ENCODE measurements at regions not wholly inside any gene's neighbourhood (a gene's known extent, or its start where the extent isn't known, plus 50 kb on each side); places are given as distances from the start of the nearest gene placed in this dataset.

DNA sequence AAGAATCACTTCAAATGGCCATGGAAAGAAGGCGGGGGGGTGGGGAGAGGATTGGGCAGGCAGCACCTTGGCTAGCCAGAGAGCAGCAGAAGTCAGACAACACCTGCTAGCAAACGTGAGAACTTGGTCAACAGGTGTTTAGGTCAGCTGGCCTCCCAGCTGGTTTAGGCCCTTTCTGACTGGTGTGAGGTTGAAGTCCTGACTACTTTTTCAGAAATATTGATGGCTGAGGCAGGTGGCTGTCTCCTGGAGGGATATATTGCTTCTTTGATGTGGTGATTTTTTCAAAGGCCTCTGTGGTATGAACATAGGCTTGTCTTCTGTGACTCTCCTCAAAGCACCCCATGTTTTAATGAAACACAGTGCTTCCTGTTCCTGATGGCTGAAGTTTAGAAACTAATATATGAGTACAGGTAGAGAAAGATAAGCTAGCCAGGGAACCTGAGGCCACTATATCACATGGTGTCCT, 238.2 kb upstream of the SSTR1 start:
- TF ChIP-seq, protein P1, sequence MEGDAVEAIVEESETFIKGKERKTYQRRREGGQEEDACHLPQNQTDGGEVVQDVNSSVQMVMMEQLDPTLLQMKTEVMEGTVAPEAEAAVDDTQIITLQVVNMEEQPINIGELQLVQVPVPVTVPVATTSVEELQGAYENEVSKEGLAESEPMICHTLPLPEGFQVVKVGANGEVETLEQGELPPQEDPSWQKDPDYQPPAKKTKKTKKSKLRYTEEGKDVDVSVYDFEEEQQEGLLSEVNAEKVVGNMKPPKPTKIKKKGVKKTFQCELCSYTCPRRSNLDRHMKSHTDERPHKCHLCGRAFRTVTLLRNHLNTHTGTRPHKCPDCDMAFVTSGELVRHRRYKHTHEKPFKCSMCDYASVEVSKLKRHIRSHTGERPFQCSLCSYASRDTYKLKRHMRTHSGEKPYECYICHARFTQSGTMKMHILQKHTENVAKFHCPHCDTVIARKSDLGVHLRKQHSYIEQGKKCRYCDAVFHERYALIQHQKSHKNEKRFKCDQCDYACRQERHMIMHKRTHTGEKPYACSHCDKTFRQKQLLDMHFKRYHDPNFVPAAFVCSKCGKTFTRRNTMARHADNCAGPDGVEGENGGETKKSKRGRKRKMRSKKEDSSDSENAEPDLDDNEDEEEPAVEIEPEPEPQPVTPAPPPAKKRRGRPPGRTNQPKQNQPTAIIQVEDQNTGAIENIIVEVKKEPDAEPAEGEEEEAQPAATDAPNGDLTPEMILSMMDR (IDR thresholded peaks at IDR 0.05; ENCODE audit: insufficient read depth, low read depth, low read length): no peak
- TF ChIP-seq EZH2 (IDR thresholded peaks at IDR 0.05; ENCODE audit: insufficient read depth, low read length): no peak
- H3K4me1 Mint-ChIP-seq (ENCODE audit: low read depth, unreplicated experiment): no peaks in the 10 kb centered on the region

DNA sequence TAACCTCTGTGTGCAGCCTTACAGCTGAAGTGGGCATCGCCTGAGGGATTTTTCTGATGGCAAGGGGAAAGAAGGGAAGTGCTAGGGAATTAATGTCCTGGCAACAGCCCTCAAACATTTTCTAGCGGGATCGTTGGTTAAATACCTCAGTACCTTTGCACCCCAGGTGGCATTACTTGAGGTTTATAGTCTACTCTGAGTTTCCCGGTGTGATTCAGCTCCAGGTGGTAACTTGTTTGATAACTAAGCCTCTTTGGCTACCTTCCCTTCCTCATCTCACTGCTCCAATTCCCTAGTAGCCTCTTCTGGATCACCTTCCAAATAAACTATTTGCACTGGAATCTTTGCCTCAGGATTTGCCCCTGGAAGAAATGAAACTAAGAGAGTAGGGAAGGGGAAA, 237.0 kb upstream of the SSTR1 start:
- H3K4me3 ChIP-seq (ENCODE audit: insufficient read depth, low read depth, low read length): no peak overlapping the region
- no peaks in the 10 kb centered on the region for H3K9me3 ChIP-seq (ENCODE audit: insufficient read depth, low read depth, low read length)
- no peaks in the 10 kb centered on the region for H3K4me1 ChIP-seq (ENCODE audit: insufficient read depth, low read length)
- no peak overlapping the region for H3K4me3 Mint-ChIP-seq (ENCODE audit: unreplicated experiment)
- no peak overlapping the region for H3K27ac Mint-ChIP-seq (ENCODE audit: unreplicated experiment)
- no peak overlapping the region for H3K27ac ChIP-seq (ENCODE audit: low read depth, low read length)
- H3K36me3 Mint-ChIP-seq (ENCODE audit: low read depth, unreplicated experiment): no peaks in the 10 kb centered on the region
- no peak for FAIRE-seq
- H3K4me1 Mint-ChIP-seq (ENCODE audit: low read depth, unreplicated experiment): no peaks in the 10 kb centered on the region
- no peaks in the 10 kb centered on the region for H3K27me3 ChIP-seq (ENCODE audit: insufficient read depth, low read length)
- H4K20me1 ChIP-seq (ENCODE audit: insufficient read depth, low read length): no peaks in the 10 kb centered on the region
- no peak overlapping the region for H2AFZ ChIP-seq (ENCODE audit: low read depth, low read length)
- no peak for TF ChIP-seq EZH2 (IDR thresholded peaks at IDR 0.05; ENCODE audit: insufficient read depth, low read length)
- TF ChIP-seq, protein P1 (IDR thresholded peaks at IDR 0.05; ENCODE audit: insufficient read depth, low read depth, low read length): no peak
- H3K9ac ChIP-seq (ENCODE audit: low read length): no peak overlapping the region
- no peaks in the 10 kb centered on the region for H3K27me3 Mint-ChIP-seq (ENCODE audit: low read depth, unreplicated experiment)
- no peaks in the 10 kb centered on the region for H3K36me3 ChIP-seq (ENCODE audit: insufficient read depth, low read length)
- H3K4me2 ChIP-seq (ENCODE audit: low read length): no peak overlapping the region
- DNase-seq (ENCODE audit: low read depth): no peak
- no peaks in the 10 kb centered on the region for H3K79me2 ChIP-seq (ENCODE audit: insufficient read depth, low read length)
- no peaks in the 10 kb centered on the region for H3K9me3 Mint-ChIP-seq (ENCODE audit: unreplicated experiment)

More for the DNA sequence above, 238.2 kb upstream of the SSTR1 start:
- no peak overlapping the region for H3K27ac ChIP-seq (ENCODE audit: low read depth, low read length)
- H3K9me3 Mint-ChIP-seq (ENCODE audit: unreplicated experiment): peaks cover 1% of the 10 kb centered on the region
- H3K36me3 Mint-ChIP-seq (ENCODE audit: low read depth, unreplicated experiment): no peaks in the 10 kb centered on the region
- no peak overlapping the region for H3K4me2 ChIP-seq (ENCODE audit: low read length)
- no peaks in the 10 kb centered on the region for H3K4me1 ChIP-seq (ENCODE audit: insufficient read depth, low read length)
- DNase-seq (ENCODE audit: low read depth): no peak
- H3K9ac ChIP-seq (ENCODE audit: low read length): no peak overlapping the region
- no peaks in the 10 kb centered on the region for H4K20me1 ChIP-seq (ENCODE audit: insufficient read depth, low read length)
- no peaks in the 10 kb centered on the region for H3K79me2 ChIP-seq (ENCODE audit: insufficient read depth, low read length)
- H3K4me3 Mint-ChIP-seq (ENCODE audit: unreplicated experiment): no peak overlapping the region
- no peak overlapping the region for H3K4me3 ChIP-seq (ENCODE audit: insufficient read depth, low read depth, low read length)
- no peak overlapping the region for H2AFZ ChIP-seq (ENCODE audit: low read depth, low read length)
- H3K36me3 ChIP-seq (ENCODE audit: insufficient read depth, low read length): no peaks in the 10 kb centered on the region
- H3K9me3 ChIP-seq (ENCODE audit: insufficient read depth, low read depth, low read length): no peaks in the 10 kb centered on the region
- no peak for FAIRE-seq
- H3K27me3 Mint-ChIP-seq (ENCODE audit: low read depth, unreplicated experiment): no peaks in the 10 kb centered on the region
- no peaks in the 10 kb centered on the region for H3K27me3 ChIP-seq (ENCODE audit: insufficient read depth, low read length)
- H3K27ac Mint-ChIP-seq (ENCODE audit: unreplicated experiment): no peak overlapping the region

DNA sequence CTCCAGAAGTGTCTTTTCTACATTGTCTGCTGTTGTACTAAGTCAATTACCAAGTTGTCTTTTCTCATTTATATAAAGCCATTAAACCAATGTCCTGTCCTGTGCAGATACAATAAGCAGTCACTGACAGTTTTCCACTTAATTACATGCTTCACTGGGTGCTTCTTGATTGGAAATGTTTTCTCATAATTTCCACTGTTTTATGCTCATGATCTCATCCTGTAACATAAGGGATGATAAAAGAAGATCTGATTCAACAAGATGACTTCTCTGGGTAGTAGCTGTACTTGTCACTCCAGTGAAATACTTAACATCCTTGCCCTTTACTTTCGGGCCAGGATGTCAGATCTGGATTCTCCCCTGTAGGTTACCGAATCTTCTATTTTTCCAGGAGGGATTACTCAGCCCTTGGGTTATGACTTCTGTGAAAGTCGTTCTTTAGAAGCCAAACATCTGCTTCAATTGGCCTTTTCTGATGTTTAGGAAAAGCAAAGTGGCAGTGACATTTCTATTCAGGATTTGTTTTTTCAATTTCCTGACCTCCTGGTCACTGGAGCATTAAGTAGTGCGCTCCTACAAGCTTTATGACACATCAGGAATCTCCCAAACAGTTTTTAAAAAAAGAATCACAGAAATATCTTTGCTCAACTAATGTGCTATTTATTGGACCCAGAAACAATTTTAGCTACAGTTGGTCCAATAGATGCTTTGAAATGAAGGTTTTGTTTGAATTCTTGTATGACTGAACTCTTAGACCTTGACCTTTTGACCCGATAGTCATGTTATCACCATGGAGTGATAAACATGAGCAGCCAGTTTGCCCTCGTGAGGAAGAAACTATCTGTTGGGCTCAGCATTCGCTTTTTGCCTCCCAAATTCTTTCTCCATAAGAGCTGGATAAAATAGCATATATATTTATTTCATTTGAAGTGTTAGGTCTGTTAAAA, 234.5 kb upstream of the SSTR1 start:
- no peak for TF ChIP-seq EZH2 (IDR thresholded peaks at IDR 0.05; ENCODE audit: insufficient read depth, low read length)
- TF ChIP-seq, protein P1 (IDR thresholded peaks at IDR 0.05; ENCODE audit: insufficient read depth, low read depth, low read length): no peak
- Mint-ChIP-seq H3K4me3 (ENCODE audit: unreplicated experiment) (no peak overlapping the region), H3K27me3 (ENCODE audit: low read depth, unreplicated experiment) (no peaks in the 10 kb centered on the region), H3K36me3 (ENCODE audit: low read depth, unreplicated experiment) (no peaks in the 10 kb centered on the region), H3K9me3 (ENCODE audit: unreplicated experiment) (no peaks in the 10 kb centered on the region), H3K27ac (ENCODE audit: unreplicated experiment) (no peak overlapping the region), H3K4me1 (ENCODE audit: low read depth, unreplicated experiment) (no peaks in the 10 kb centered on the region)
- no peaks in the 10 kb centered on the region for H3K79me2 ChIP-seq (ENCODE audit: insufficient read depth, low read length)
- no peaks in the 10 kb centered on the region for H3K9me3 ChIP-seq (ENCODE audit: insufficient read depth, low read depth, low read length)
- no peak overlapping the region for H2AFZ ChIP-seq (ENCODE audit: low read depth, low read length)
- H3K27me3 ChIP-seq (ENCODE audit: insufficient read depth, low read length): no peaks in the 10 kb centered on the region
- no peak overlapping the region for H3K4me2 ChIP-seq (ENCODE audit: low read length)
- no peak overlapping the region for H3K4me3 ChIP-seq (ENCODE audit: insufficient read depth, low read depth, low read length)
- no peak for FAIRE-seq
- no peaks in the 10 kb centered on the region for H3K4me1 ChIP-seq (ENCODE audit: insufficient read depth, low read length)
- no peaks in the 10 kb centered on the region for H3K36me3 ChIP-seq (ENCODE audit: insufficient read depth, low read length)
- no peak overlapping the region for H3K9ac ChIP-seq (ENCODE audit: low read length)
- no peaks in the 10 kb centered on the region for H4K20me1 ChIP-seq (ENCODE audit: insufficient read depth, low read length)
- DNase-seq (ENCODE audit: low read depth): no peak
- no peak overlapping the region for H3K27ac ChIP-seq (ENCODE audit: low read depth, low read length)

All from astrocyte (in vitro differentiated cells and primary cell).